ENCODE measurements at regions not wholly inside any gene's neighbourhood (a gene's known extent, or its start where the extent isn't known, plus 50 kb on each side); places are given as distances from the start of the nearest gene placed in this dataset.

GRCh38 chr1:58214674-58215073 is 331.9 kb downstream of the OMA1 start:
- no peak for TF ChIP-seq CTCF (IDR thresholded peaks at IDR 0.05)
- H3K36me3 Mint-ChIP-seq (ENCODE audit: low read depth), result no peaks in the 10 kb centered on the region
- H3K27ac Mint-ChIP-seq (ENCODE audit: unreplicated experiment), result no peak overlapping the region
- no peaks in the 10 kb centered on the region for H3K4me1 Mint-ChIP-seq (ENCODE audit: low read depth)
- no peaks in the 10 kb centered on the region for H3K27me3 Mint-ChIP-seq (ENCODE audit: low read depth)
- no peaks in the 10 kb centered on the region for H3K9me3 Mint-ChIP-seq (ENCODE audit: low read depth)
- no peak for DNase-seq (ENCODE audit: low spot score)
- H3K4me3 Mint-ChIP-seq (ENCODE audit: unreplicated experiment), result no peak overlapping the region

DNA sequence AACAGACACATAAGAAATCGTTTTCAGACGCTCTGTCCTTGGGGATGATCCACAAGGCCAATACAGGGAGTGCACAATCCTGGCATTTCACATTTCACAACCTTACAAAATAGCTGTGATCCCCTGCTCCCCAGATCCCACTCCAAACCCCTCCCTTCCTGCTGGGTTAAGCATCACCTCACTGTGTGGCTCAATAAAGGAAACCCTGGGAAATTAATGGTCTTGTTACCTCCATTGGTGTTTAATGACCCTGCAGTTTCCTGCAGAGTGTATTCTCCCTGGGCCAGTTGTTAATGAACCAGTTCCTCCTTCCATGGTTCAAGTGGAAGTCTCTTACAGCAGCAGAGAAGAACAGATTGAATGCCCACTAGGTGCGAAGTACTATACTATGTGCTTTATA is 334.7 kb downstream of the OMA1 start:
- no peaks in the 10 kb centered on the region for H3K36me3 Mint-ChIP-seq (ENCODE audit: low read depth)
- H3K9me3 Mint-ChIP-seq (ENCODE audit: low read depth), result no peaks in the 10 kb centered on the region
- no peak for TF ChIP-seq CTCF (IDR thresholded peaks at IDR 0.05)
- DNase-seq (ENCODE audit: low spot score), result no peak
- no peak overlapping the region for H3K4me3 Mint-ChIP-seq (ENCODE audit: unreplicated experiment)
- H3K27me3 Mint-ChIP-seq (ENCODE audit: low read depth), result no peaks in the 10 kb centered on the region
- no peak overlapping the region for H3K27ac Mint-ChIP-seq (ENCODE audit: unreplicated experiment)
- no peaks in the 10 kb centered on the region for H3K4me1 Mint-ChIP-seq (ENCODE audit: low read depth)

GRCh38 chr1:58209575-58209974 is 337.0 kb downstream of the OMA1 start:
- Mint-ChIP-seq H3K9me3 (ENCODE audit: low read depth) (no peaks in the 10 kb centered on the region), H3K27me3 (ENCODE audit: low read depth) (no peaks in the 10 kb centered on the region), H3K36me3 (ENCODE audit: low read depth) (no peaks in the 10 kb centered on the region), H3K4me3 (ENCODE audit: unreplicated experiment) (no peak overlapping the region), H3K4me1 (ENCODE audit: low read depth) (no peaks in the 10 kb centered on the region), H3K27ac (ENCODE audit: unreplicated experiment) (no peak overlapping the region)
- no peak for TF ChIP-seq CTCF (IDR thresholded peaks at IDR 0.05)
- no peak for DNase-seq (ENCODE audit: low spot score)

- H3K27ac Mint-ChIP-seq (ENCODE audit: unreplicated experiment), result no peak overlapping the region
- no peaks in the 10 kb centered on the region for H3K36me3 Mint-ChIP-seq (ENCODE audit: low read depth)
- no peak for TF ChIP-seq CTCF (IDR thresholded peaks at IDR 0.05)
- H3K27me3 Mint-ChIP-seq (ENCODE audit: low read depth), result no peaks in the 10 kb centered on the region
- no peak overlapping the region for H3K4me3 Mint-ChIP-seq (ENCODE audit: unreplicated experiment)
- no peak for DNase-seq (ENCODE audit: low spot score)
- H3K4me1 Mint-ChIP-seq (ENCODE audit: low read depth), result no peaks in the 10 kb centered on the region
- H3K9me3 Mint-ChIP-seq (ENCODE audit: low read depth), result no peaks in the 10 kb centered on the region
Observed at GRCh38 chr1:58206749-58207148, 339.8 kb downstream of the OMA1 start.

DNA sequence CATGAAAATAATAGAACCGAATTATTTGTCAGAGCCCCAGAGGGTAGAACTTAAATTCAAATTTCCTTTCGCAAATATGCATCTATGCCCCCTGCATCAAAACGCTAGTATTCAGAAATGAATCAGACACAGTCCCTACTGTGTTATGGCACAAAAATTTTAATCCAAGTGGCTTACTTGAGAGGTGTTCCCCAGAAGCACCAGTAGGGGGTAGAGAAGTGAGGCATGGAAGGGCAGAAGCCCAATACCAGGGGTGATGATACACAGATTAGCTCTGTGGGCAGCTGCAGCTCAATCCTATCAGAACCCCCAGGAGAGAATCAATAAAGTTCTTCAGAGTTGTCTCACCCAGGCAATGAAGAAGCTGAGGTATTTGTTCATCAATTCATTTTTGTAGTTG is 342.2 kb downstream of the OMA1 start:
- H3K9me3 Mint-ChIP-seq (ENCODE audit: low read depth), result no peaks in the 10 kb centered on the region
- H3K36me3 Mint-ChIP-seq (ENCODE audit: low read depth), result no peaks in the 10 kb centered on the region
- H3K27ac Mint-ChIP-seq (ENCODE audit: unreplicated experiment), result no peak overlapping the region
- H3K4me1 Mint-ChIP-seq (ENCODE audit: low read depth), result no peaks in the 10 kb centered on the region
- H3K4me3 Mint-ChIP-seq (ENCODE audit: unreplicated experiment), result no peak overlapping the region
- no peak for TF ChIP-seq CTCF (IDR thresholded peaks at IDR 0.05)
- H3K27me3 Mint-ChIP-seq (ENCODE audit: low read depth), result no peaks in the 10 kb centered on the region
- DNase-seq (ENCODE audit: low spot score), result no peak

Data from chondrocyte (in vitro differentiated cells).